GM19240 (cell line): ENCODE measurements at regions not wholly inside any gene's neighbourhood (a gene's known extent, or its start where the extent isn't known, plus 50 kb on each side); places are given as distances from the start of the nearest gene placed in this dataset.
"Not testable (repeated sequence)": the region's sequence is repeated elsewhere in the genome, so short reads cannot be mapped to it uniquely, and the experiment has no call there.

ENCODE experiments used
- DNase-seq: peaks from one replicate; pipeline ENCODE4 v3.0.0; 2011; ENCODE audit warnings: low spot score; ENCODE audit not compliant: insufficient read length

DNA sequence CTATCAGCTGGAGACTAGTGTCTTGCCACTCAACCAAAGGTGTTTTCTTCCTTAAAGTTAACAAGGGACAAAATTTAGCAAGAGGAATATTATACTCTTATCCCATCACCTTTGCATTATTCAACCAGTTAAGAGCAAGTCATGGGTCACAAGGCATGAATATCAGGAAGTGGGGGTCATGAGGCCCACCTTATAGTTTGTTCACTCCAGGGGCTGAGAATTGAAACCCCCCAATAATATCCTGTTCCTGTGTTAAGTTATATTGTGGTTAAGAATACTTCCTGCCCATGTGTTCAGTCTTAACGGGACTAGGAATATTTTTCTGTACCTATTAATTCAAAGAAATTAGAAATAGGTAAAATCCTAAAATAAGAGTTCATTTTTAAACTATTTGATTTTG, 239.7 kb downstream of the S1PR1 start:
- DNase-seq: no peak

- no peak for DNase-seq
Measured at GRCh38 chr1:101479945-101480344, 243.1 kb downstream of the S1PR1 start.

- DNase-seq: no peak
Measured at GRCh38 chr1:101482306-101482705, 245.5 kb downstream of the S1PR1 start.

DNA sequence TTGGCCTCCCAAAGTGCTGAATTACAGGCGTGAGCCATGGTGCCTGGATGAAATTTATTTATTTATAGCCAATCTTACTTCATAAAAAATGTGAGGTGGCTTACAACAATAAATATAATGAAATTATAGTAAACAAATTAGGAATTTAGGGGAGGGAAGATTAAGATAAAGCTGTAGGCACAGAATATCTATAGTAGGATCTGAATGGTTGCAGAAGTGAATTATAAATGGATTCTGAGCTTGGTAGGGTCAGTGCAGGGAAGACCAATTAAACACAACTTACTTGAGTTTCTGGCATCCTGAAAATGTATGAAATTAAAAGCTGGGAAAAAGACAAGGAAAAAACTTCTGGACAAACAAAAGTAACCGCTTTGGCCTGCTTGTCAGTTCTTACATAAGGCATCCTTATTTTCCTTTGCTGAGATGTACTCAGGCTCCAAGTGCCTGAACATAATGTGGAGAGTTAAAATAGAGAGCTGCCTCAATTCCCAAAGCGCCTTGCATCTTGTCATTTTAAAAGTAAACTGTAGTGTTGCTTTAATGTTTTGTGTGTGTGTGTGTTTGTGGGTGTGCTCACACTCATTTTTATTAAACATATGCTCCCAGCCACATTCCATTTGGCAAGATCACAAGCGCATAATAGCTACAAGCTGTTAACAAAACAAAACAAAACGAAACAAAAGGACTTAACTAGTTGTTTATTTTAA, 247.3 kb downstream of the S1PR1 start:
- DNase-seq: no peak

- no peak for DNase-seq
Measured at GRCh38 chr1:101484689-101485338, 248.0 kb downstream of the S1PR1 start.

DNA sequence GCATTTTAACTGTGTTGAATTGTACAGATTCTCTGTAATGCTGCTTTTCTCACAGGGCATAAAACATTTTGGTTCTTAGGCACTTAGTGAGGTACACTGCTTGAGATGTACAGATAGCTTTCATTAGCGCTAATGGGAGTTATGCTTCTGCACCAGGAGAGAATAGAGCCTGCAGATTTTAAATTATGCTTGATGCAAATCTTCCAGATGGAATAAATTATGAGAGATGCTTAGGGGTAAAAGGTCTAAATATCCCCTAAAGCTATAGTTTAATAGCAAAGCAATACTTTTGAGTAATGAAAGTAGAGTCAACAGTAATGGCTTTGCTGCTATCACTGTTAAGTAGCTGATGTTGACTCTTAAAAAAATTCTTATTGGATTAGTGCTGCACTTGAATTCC, 248.9 kb downstream of the S1PR1 start:
- no peak for DNase-seq

DNA sequence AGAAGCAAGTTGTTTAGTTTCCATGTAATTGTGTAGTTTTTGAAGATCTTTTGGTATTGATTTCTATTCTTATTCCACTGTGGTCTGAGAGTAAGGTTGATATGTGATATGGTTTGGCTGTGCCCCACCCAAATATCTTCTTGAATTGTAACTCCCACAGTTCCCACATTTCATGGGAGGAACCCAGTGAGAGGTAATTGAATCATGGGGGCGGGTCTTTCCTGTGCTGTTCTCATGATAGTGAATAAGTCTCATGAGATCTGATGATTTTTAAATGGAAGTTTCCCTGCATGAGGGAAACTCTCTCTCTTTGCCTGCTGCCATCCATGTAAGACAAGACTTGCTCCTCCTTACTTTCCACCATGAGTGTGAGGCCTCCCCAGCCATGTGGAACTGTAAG, 255.3 kb downstream of the S1PR1 start:
- DNase-seq: not testable (repeated sequence)

DNA sequence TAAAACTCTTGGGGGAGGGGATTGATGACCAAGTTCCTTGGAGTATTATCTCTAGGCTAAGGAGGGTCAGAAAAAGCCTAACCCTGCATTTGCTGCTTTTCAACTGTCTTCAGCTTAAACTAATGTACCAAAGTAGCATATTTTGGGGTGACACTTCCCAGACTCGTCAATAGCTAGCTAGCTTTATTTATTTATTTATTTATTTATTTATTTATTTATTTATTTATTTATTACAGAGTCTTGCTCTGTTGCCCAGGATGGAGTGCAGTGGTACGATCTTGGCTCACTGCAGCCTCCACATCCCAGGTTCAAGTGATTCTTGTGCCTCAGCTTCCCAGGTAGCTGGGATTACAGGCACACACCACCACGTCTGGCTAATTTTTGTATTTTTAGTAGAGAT, 257.1 kb downstream of the S1PR1 start:
- DNase-seq: not testable (repeated sequence)

GRCh38 chr1:101496109-101496508, 259.3 kb downstream of the S1PR1 start:
- DNase-seq: no peak

DNA sequence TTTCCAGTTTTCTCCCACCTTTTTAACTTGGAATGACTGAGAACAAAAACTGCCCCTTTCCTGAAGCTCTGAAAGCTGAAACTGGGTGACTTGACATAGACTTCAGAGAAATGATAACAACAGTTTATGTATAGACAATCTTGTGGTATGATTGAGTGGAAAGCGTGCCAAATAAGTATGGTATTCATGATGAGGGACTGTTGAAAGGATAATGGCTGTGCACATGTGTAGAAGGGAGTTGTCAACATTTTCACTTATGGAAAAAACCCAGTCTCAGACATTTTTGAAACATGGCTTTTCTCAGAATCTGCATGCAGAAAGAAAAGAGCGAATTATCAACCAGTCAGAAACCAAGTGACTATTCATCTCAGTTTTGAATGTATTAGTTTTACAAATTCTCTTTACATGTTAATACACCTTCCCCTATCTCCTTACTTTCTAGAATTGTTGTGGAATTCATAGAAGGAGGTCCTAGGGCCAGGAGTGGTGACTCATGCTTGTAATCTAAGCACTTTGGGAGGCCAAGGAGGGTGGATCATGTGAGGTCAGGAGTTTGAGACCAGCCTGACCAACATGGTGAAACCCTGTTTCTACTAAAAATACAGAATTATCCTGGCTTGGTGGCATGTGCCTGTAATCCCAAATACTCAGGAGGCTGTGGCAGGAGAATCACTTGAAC, 261.2 kb downstream of the S1PR1 start:
- no peak for DNase-seq

DNA sequence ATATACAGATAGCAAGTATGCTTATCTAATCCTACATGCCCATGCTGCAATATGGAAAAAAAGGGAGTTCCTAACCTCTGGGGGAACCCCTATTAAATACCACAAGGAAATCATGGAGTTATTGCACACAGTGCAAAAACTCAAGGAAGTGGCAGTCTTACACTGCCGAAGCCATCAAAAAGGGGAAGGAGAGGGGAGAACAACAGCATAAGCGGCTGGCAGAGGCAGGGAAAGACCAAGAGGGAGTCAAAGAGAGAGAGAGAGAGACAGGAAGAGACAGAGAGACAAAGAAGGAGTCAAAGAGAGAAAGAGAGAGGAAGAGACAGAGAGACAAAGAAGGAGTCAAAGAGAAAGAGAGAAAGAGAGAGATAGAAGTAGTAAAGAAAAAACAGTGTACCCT, 267.3 kb downstream of the S1PR1 start:
- DNase-seq: not testable (repeated sequence)

GRCh38 chr1:101505240-101505639, 268.4 kb downstream of the S1PR1 start:
- DNase-seq: not testable (repeated sequence)

GRCh38 chr1:101506541-101507164, 269.8 kb downstream of the S1PR1 start:
- DNase-seq: peak; percentile 19

DNA sequence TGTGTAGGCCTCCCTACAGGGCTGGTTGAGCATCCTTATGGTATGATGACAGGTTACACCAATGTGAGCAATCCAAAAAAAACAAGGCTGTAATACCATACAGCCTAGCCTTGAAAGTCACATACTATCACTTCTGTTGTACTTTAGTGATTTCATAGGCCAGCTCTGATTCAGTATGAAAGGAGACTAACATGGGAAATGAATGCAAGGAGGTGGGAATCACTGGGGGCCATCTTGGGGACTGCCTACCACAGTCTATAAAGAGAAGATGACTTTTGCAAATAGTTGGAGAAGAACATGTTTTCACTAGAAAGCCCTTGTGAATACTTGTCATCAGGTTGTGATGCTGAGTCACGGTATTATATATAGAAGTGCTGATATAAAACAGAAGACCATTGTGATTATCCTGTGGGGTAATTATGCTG, 270.7 kb downstream of the S1PR1 start:
- no peak for DNase-seq

DNA sequence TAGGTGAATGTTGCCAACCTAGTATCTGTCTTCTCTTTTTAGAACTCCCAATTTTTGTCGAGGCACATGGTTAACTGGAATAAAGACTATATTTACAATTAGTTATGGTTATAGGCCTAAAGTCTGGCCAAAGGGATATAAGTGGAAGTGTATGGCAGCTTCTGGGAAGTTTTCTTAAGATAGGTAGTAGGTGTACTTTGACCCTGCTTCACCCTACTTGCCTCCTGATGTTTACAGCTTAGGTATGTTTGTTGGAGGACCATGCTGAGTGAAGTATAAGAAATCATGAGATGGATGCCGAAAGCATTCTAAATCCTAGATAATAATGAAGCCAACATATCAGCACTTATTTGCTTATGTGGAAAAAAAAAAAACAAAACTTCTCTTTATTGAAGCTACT, 272.1 kb downstream of the S1PR1 start:
- DNase-seq: no peak

DNA sequence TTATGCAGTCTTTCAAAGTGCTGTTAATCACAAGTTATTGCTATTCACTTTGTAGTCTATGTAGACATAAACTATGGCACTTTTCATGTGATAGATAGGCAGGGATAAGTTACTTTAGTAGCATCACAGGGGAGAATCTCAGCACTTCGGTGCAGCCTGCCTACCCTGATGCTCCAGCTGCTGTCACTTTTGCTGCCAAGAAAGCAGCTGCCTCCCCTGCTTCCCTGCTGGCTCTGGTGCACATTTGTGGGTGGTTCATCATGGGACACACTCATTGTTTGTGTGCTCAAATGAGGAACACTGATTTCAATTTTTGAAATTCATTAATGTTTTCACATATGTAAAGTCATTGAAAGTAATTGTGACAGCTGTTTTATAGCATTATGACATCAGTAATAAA, 272.6 kb downstream of the S1PR1 start:
- DNase-seq: no peak

GRCh38 chr1:101511202-101511891, 274.5 kb downstream of the S1PR1 start:
- DNase-seq: no peak

GRCh38 chr1:101520302-101520701, 283.5 kb downstream of the S1PR1 start:
- no peak for DNase-seq

DNA sequence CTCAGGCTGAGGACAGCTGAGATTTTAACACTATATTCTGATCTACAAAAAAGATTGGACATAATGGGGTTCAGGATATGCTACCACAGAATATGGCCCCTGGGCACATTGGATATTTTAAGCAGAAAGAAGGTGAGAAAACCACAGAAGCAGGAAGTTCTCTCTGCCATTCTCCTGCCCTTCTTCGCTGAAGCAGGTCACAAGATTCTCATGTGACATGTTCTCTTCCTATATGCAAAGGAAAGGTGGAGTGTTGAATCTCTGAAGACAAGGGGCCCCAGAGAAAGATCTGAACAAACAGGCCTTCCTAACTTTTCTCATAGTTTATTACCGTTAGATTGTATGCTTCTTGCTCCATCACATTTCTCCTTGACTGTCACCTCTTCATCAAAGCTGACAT, 285.7 kb downstream of the S1PR1 start:
- DNase-seq: no peak

GRCh38 chr1:101526813-101527212, 290.0 kb downstream of the S1PR1 start:
- no peak for DNase-seq

DNA sequence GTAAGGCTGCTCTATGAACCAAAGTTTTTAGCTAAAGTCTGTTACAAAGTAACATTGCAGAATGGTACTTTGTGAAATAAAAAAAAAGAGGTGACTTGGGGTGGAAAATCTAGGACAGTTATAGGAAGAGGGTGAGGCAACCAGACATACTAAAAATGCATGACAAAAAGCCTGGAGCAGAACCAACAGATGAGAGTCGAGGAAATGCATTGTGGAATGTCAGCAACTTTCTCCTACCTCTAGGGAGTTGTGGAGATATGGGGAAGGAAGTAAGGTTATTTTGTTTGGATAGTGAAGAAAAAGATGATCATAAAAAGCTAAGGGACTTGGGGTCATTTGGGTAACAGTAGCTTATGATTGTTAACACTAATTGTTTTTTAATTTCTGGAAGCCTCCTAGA, 295.6 kb downstream of the S1PR1 start:
- no peak for DNase-seq

- DNase-seq: no peak
Measured at GRCh38 chr1:101540161-101540560, 303.3 kb downstream of the S1PR1 start.
